AG10803 (cell line): ENCODE measurements at regions not wholly inside any gene's neighbourhood (a gene's known extent, or its start where the extent isn't known, plus 50 kb on each side); places are given as distances from the start of the nearest gene placed in this dataset.

Experiments
- DNase-seq: peaks from one replicate; pipeline ENCODE4 v3.0.0; 2010; ENCODE audit warnings: low read depth
- H3K4me3 ChIP-seq: 2 replicates; pipeline ENCODE4 v1.5.1; 2011; ENCODE audit warnings: mild to moderate bottlenecking, low read length, control low read depth
- TF ChIP-seq, protein P1 (sequence below): conservative IDR thresholded peaks from 2 replicates; pipeline ENCODE4 v1.5.1; 2011; ENCODE audit warnings: mild to moderate bottlenecking, low read length, control low read depth, inconsistent platforms

DNA sequence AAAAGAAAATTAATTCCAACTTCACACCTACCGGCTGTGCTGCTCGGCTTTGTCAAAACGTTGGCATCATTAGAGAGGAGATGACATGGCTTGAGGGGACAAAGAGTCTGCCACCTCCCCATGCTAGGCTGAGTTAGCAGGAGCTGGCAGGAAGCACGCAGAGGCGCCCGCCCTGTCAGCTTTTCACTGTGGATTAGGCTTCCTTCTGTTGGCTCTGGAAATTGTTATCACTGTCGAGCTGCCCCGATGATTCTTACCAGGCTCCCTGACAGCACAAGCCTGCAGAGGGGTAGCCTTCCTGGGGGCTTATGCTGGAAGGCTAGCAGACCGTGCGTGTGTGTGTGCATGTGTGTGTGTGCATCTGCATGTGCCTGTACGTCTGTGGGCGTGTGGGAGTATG, 490.9 kb upstream of the TBX3 start:
- no peak overlapping the region for H3K4me3 ChIP-seq
- DNase-seq, result no peak
- TF ChIP-seq, protein P1, sequence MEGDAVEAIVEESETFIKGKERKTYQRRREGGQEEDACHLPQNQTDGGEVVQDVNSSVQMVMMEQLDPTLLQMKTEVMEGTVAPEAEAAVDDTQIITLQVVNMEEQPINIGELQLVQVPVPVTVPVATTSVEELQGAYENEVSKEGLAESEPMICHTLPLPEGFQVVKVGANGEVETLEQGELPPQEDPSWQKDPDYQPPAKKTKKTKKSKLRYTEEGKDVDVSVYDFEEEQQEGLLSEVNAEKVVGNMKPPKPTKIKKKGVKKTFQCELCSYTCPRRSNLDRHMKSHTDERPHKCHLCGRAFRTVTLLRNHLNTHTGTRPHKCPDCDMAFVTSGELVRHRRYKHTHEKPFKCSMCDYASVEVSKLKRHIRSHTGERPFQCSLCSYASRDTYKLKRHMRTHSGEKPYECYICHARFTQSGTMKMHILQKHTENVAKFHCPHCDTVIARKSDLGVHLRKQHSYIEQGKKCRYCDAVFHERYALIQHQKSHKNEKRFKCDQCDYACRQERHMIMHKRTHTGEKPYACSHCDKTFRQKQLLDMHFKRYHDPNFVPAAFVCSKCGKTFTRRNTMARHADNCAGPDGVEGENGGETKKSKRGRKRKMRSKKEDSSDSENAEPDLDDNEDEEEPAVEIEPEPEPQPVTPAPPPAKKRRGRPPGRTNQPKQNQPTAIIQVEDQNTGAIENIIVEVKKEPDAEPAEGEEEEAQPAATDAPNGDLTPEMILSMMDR, result no peak

DNA sequence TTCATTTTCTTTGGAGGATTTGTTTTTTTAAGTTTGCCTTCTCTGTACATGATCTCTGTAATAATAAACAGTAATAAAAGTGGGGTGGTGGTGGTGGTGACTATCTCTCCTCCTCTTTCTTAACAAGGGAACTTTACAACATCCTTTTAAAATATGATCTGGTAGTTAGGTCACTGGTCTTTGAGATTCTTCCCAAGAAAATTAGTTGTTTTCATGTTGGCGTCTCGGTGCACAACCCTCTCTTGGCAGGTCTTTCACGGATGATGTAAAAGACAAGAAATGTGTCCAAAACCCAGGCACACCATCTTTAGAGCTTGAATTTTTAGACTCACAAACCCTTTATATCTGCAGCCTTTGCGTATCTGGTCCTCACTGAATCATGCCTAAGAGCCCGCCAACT, 488.5 kb upstream of the TBX3 start:
- H3K4me3 ChIP-seq, result no peak overlapping the region
- DNase-seq, result peak; percentile 53
- TF ChIP-seq, protein P1, result no peak

DNA sequence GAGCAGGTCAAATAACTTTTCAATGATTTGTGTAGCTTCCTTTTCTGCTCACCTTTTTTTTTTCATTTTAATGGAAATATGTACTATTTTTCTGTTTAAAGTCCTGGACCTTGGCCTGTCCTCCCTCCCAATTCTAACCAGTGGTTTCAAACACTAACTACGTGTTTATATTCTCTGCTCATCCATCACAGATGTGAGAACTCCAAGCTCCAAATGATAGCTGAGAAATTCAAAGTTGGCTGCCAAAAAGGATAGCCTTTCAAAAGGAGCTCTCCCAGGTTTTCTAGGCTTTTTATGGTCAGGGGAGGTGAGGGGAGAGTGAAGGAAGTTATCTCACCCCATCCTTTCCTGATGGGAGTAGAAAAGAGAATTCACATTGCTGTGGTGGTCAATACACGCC, 486.0 kb upstream of the TBX3 start:
- TF ChIP-seq, protein P1, result no peak
- no peak overlapping the region for H3K4me3 ChIP-seq
- no peak for DNase-seq

DNA sequence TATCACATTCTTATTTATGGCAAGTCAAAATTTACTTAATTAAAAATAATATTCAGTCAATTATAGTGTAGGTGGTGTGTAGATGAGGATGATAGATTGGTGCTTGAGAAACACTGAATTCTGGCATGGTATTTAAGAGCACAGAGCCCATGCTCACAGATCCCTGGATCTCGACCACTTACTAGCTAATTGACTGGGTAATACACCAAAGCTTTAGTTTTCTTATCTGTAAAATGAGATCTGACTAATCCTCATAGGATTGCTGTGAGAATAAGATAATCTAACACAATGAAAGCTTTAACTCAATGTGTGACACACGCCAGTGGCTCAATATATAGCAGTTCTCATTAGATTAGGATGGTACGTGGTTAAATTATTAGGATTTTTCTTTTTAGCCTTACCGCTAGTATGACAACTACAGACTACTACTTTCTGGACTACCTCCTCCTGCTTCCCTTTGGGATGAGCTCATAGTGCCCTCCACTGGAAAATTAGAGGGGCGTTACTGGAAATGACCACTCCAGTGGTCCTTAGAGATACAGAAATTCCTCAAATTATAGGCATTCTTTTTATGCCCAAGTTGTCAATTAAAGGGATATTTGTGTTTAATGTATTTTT, 482.8 kb upstream of the TBX3 start:
- TF ChIP-seq, protein P1, result peak; percentile 45
- peak; percentile 48 for DNase-seq
- H3K4me3 ChIP-seq, result no peak overlapping the region

DNA sequence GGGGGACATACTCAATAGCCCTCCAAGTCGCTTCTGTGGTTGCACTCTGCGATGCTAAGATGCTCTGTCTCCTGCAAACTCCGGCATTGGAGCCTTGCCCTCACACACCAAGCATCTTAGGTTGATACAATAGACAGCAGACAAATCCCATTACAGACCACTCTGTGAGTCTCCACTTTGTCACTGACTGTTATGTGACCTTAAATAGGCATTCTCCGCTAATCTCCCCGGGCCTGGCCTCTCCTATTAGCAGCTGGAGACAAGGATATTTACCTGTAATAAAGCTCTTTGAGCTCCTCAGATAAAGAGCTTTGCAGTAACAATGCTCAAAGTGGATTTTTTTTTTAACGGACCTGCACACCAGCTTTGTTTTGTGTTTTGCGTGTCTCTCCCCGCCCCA, 479.7 kb upstream of the TBX3 start:
- no peak overlapping the region for H3K4me3 ChIP-seq
- no peak for DNase-seq
- TF ChIP-seq, protein P1, result no peak

DNA sequence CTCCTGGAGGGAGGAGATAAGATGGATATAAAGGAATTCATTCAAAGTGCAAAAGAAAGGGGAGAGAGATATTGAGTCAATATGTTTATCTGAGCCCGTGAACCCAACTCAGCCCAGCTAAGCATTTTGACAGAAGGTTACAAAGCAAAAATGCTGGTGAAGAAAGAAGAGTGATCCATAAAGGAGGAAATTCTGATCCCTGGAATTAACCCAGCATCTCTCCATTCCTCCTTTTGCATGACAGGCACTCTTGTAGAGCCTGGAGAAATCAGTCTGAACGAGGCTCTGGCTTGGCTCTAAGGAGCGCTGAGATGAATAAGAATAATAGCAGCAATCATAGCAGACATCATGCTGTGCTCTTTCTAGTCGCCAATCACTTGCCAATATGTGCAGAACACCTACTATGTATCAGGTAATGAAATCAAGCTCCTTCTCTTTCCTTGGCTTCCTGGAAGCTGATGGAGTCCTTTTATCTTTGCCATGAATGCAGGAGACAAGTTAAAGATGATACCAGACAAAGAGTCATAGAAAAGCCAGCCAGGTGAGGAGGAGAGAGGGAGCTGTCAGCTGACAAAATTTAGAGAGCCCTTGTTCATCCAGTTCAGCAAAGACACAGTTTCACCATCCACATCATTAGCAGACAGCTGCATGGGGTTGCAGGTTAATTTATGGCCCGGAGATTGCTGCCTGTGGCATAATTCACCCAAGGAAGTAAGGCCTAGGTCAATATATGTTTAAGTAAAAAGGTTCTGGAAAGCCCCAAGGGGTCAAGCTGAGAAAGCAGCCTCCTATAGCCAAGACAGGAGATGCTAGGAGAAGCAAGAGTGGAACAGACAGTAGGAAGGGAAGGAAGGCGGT, 476.5 kb upstream of the TBX3 start:
- TF ChIP-seq, protein P1, result no peak
- DNase-seq, result no peak

DNA sequence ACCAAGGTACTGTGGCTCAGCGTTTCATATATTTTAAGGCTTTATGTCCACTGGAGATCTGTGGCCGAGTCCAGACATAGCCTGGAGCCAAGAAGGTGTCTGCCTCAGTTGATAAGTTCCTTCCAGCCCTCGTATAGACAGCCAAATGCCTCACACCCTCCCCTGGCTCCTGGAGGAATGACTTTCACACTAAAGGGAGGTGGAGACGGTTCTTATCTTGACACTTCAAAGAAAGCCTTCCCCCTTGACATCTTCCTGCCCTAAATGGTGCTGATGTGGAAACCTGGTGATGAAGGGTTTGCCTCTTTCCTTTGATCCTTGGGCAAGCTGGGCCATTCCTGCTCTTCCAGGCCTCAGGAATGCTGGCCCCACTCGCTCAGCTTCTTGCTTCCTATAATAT, 474.8 kb upstream of the TBX3 start:
- DNase-seq, result no peak
- no peak overlapping the region for H3K4me3 ChIP-seq
- TF ChIP-seq, protein P1, result no peak

More for the DNA sequence above, 476.5 kb upstream of the TBX3 start:
- no peak overlapping the region for H3K4me3 ChIP-seq
